Omental fat pad (tissue), 3 donors: ENCODE measurements at regions not wholly inside any gene's neighbourhood (a gene's known extent, or its start where the extent isn't known, plus 50 kb on each side); places are given as distances from the start of the nearest gene placed in this dataset.

Experiments
- ATAC-seq: fragments of 150-250 bp; one replicate; pipeline ENCODE4 v1.9.1; 2016; ENCODE audit warnings: mild to moderate bottlenecking, moderate library complexity; ENCODE audit not compliant: low FRiP score
- DNase-seq: peaks from one replicate; pipeline ENCODE4 v3.0.0-alpha.2; 2019; ENCODE audit warnings: low spot score
- CTCF ChIP-seq, 3 donors: fragments of 450-650 bp; IDR thresholded peaks; one replicate each; pipeline ENCODE4 v1.5.1; 2016 to 2017; ENCODE audit warnings: antibody characterized with exemption in 3 of 3, mild to moderate bottlenecking in 3 of 3, moderate library complexity in 2 of 3

- no peak for TF ChIP-seq CTCF (IDR thresholded peaks at IDR 0.05)
- ATAC-seq (no peak), DNase-seq (no peak)
Observed at GRCh38 chr9:78574354-78575045, 277.6 kb downstream of the PSAT1 start.

- DNase-seq (no peak), ATAC-seq (no peak)
- TF ChIP-seq CTCF (IDR thresholded peaks at IDR 0.05): no peak
Observed at GRCh38 chr9:78575081-78575480, 278.2 kb downstream of the PSAT1 start.

- no peak for TF ChIP-seq CTCF (IDR thresholded peaks at IDR 0.05)
- ATAC-seq (no peak), DNase-seq (no peak)
Observed at GRCh38 chr9:78575771-78576170, 278.8 kb downstream of the PSAT1 start.

GRCh38 chr9:78577156-78577906 is 280.4 kb downstream of the PSAT1 start:
- DNase-seq: no peak
- TF ChIP-seq CTCF (IDR thresholded peaks at IDR 0.05): no peak
- ATAC-seq: no peak

- TF ChIP-seq CTCF (IDR thresholded peaks at IDR 0.05): no peak
Observed at GRCh38 chr9:78578072-78578471, 281.1 kb downstream of the PSAT1 start.

GRCh38 chr9:78582821-78583220 is 285.9 kb downstream of the PSAT1 start:
- ATAC-seq (no peak), DNase-seq (no peak)
- no peak for TF ChIP-seq CTCF (IDR thresholded peaks at IDR 0.05)

More at GRCh38 chr9:78578072-78578471, 281.1 kb downstream of the PSAT1 start:
- ATAC-seq (no peak), DNase-seq (no peak)

- ATAC-seq: no peak
Observed at GRCh38 chr9:78584589-78584988, 287.7 kb downstream of the PSAT1 start.

More at GRCh38 chr9:78584589-78584988, 287.7 kb downstream of the PSAT1 start:
- TF ChIP-seq CTCF (IDR thresholded peaks at IDR 0.05): no peak
- DNase-seq: no peak
